ENCODE measurements at regions not wholly inside any gene's neighbourhood (a gene's known extent, or its start where the extent isn't known, plus 50 kb on each side); places are given as distances from the start of the nearest gene placed in this dataset.
"Not testable (repeated sequence)": the region's sequence is repeated elsewhere in the genome, so short reads cannot be mapped to it uniquely, and the experiment has no call there.

GRCh38 chr13:65336916-65337315, 1893.2 kb downstream of the PCDH9 start:
- H3K4me3 Mint-ChIP-seq = no peak overlapping the region

GRCh38 chr13:65336087-65336749, 1893.9 kb downstream of the PCDH9 start:
- no peaks in the 10 kb centered on the region for H3K36me3 Mint-ChIP-seq (ENCODE audit: low read depth)

More at GRCh38 chr13:65336916-65337315, 1893.2 kb downstream of the PCDH9 start:
- H3K27me3 Mint-ChIP-seq (ENCODE audit: low read depth, poor library complexity) = no peaks in the 10 kb centered on the region
- DNase-seq = no peak
- TF ChIP-seq, protein P1, sequence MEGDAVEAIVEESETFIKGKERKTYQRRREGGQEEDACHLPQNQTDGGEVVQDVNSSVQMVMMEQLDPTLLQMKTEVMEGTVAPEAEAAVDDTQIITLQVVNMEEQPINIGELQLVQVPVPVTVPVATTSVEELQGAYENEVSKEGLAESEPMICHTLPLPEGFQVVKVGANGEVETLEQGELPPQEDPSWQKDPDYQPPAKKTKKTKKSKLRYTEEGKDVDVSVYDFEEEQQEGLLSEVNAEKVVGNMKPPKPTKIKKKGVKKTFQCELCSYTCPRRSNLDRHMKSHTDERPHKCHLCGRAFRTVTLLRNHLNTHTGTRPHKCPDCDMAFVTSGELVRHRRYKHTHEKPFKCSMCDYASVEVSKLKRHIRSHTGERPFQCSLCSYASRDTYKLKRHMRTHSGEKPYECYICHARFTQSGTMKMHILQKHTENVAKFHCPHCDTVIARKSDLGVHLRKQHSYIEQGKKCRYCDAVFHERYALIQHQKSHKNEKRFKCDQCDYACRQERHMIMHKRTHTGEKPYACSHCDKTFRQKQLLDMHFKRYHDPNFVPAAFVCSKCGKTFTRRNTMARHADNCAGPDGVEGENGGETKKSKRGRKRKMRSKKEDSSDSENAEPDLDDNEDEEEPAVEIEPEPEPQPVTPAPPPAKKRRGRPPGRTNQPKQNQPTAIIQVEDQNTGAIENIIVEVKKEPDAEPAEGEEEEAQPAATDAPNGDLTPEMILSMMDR (IDR thresholded peaks at IDR 0.05) = no peak
- H3K36me3 Mint-ChIP-seq (ENCODE audit: low read depth) = no peaks in the 10 kb centered on the region
- H3K4me1 Mint-ChIP-seq = no peaks in the 10 kb centered on the region
- no peak overlapping the region for H3K27ac Mint-ChIP-seq
- no peaks in the 10 kb centered on the region for H3K9me3 Mint-ChIP-seq

GRCh38 chr13:65330691-65331090, 1899.4 kb downstream of the PCDH9 start:
- TF ChIP-seq, protein P1 (IDR thresholded peaks at IDR 0.05) = no peak
- Mint-ChIP-seq H3K9me3 (no peaks in the 10 kb centered on the region), H3K27ac (no peak overlapping the region), H3K4me1 (no peaks in the 10 kb centered on the region), H3K27me3 (ENCODE audit: low read depth, poor library complexity) (no peaks in the 10 kb centered on the region), H3K4me3 (no peak overlapping the region), H3K36me3 (ENCODE audit: low read depth) (no peaks in the 10 kb centered on the region)
- no peak for DNase-seq

More at GRCh38 chr13:65336087-65336749, 1893.9 kb downstream of the PCDH9 start:
- Mint-ChIP-seq H3K27ac (no peak overlapping the region), H3K4me1 (no peaks in the 10 kb centered on the region), H3K9me3 (no peaks in the 10 kb centered on the region), H3K27me3 (ENCODE audit: low read depth, poor library complexity) (no peaks in the 10 kb centered on the region), H3K4me3 (no peak overlapping the region)
- no peak for DNase-seq
- TF ChIP-seq, protein P1 (IDR thresholded peaks at IDR 0.05) = no peak

DNA sequence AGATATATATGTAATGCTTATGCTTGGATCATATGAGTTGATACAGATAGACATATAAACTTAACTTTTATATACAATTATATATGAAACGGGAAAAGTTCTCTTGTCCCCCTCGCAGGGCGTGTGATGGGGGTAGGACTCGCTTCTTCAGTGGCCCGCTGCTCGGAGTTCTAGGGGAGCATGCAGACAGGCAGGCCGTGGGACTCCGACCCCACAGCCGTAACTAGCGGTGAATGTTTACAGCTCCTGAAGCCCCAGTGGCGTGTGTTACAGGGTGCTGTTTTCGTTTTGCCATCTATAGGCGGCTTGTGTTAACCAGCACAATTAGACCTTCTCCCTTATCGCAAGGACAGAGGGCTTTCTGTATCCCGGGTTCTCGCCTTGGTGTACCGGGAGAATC, 1899.8 kb downstream of the PCDH9 start:
- DNase-seq = no peak
- Mint-ChIP-seq H3K4me1 (no peaks in the 10 kb centered on the region), H3K27ac (no peak overlapping the region), H3K36me3 (ENCODE audit: low read depth) (no peaks in the 10 kb centered on the region), H3K4me3 (no peak overlapping the region), H3K9me3 (no peaks in the 10 kb centered on the region), H3K27me3 (ENCODE audit: low read depth, poor library complexity) (no peaks in the 10 kb centered on the region)
- TF ChIP-seq, protein P1 (IDR thresholded peaks at IDR 0.05) = no peak

DNA sequence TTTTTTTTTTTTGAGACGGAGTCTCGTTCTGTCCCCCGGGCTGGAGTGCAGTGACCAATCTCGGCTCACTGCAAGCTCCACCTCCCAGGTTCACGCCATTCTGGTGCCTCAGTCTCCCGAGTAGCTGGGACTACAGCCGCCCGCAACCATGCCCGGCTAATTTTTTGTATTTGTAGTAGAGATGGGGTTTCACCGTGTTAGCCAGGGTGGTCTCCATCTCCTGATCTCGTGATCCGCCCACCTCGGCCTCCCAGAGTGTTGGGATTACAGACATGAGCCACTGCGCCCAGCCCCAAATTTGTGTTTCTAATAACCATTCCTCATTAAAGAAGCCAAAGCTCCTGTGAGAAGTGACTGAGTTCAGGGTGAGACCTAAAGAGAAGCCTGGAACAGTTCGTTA, 1906.9 kb downstream of the PCDH9 start:
- H3K4me3 Mint-ChIP-seq; H3K27ac Mint-ChIP-seq; H3K9me3 Mint-ChIP-seq; H3K36me3 Mint-ChIP-seq (ENCODE audit: low read depth); DNase-seq; H3K4me1 Mint-ChIP-seq; H3K27me3 Mint-ChIP-seq (ENCODE audit: low read depth, poor library complexity): not testable (repeated sequence)

DNA sequence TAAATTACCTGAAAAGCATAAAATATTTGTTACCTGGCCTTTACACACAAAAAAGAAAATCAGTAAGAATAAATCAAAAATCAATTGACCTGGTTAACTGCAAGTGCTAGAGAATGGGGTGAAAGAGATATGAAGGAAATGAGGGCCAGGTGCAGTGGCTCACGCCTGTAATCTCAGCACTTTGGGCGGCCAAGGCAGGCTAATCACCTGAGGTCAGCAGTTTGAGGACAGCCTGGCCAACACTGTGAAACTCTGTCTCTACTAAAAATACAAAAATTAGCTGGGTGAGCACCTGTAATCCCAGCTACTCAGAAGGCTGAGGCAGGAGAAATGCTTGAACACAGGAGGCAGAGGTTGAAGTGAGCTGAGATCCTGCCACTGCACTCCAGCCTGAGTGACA, 1908.7 kb downstream of the PCDH9 start:
- not testable (repeated sequence) for DNase-seq; H3K27ac Mint-ChIP-seq; H3K9me3 Mint-ChIP-seq; H3K4me1 Mint-ChIP-seq; H3K4me3 Mint-ChIP-seq; H3K27me3 Mint-ChIP-seq (ENCODE audit: low read depth, poor library complexity); H3K36me3 Mint-ChIP-seq (ENCODE audit: low read depth)

DNA sequence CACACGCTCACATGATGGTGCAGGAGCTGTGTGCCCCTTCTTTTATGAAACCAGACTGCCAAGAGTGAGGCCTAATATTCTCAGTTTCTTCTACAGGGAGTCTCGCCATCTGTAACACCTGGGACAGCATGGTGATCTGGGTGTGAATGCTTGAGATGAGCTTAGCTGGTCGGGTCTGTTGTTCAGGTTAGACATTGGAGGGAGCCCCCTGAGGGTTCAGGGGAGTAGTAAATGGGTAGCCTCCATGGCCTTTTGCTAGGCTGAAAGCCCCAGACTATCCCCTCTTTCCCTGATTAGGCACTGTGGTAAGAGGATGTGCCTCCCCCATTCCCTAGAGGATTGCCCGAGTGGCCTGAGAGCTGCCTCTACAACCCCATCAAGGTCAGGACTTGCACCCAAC, 1916.1 kb downstream of the PCDH9 start:
- peaks cover 25% of the 10 kb centered on the region for H3K9me3 Mint-ChIP-seq
- no peak overlapping the region for H3K4me3 Mint-ChIP-seq
- TF ChIP-seq, protein P1 (IDR thresholded peaks at IDR 0.05) = no peak
- DNase-seq = no peak
- H3K27me3 Mint-ChIP-seq (ENCODE audit: low read depth, poor library complexity) = no peaks in the 10 kb centered on the region
- H3K4me1 Mint-ChIP-seq = no peaks in the 10 kb centered on the region
- no peak overlapping the region for H3K27ac Mint-ChIP-seq
- H3K36me3 Mint-ChIP-seq (ENCODE audit: low read depth) = no peaks in the 10 kb centered on the region
